Fibroblast of villous mesenchyme (primary cell): ENCODE measurements at regions not wholly inside any gene's neighbourhood (a gene's known extent, or its start where the extent isn't known, plus 50 kb on each side); places are given as distances from the start of the nearest gene placed in this dataset.

Source experiments
- DNase-seq: peaks from one replicate; pipeline ENCODE4 v3.0.0-alpha.2; 2010; ENCODE audit warnings: low read depth
- H3K4me3 ChIP-seq: 2 replicates; pipeline ENCODE4 v1.5.1; 2011; ENCODE audit warnings: low read depth, mild to moderate bottlenecking, low read length
- CTCF ChIP-seq: IDR thresholded peaks from 2 replicates; pipeline ENCODE4 v1.5.1; 2012; ENCODE audit warnings: low read depth, mild to moderate bottlenecking, low read length; ENCODE audit not compliant: insufficient read depth

GRCh38 chr13:58051807-58052375 lies 420.3 kb downstream of the PCDH17 start:
- no peak for TF ChIP-seq CTCF
- no peak for DNase-seq
- no peak overlapping the region for H3K4me3 ChIP-seq

DNA sequence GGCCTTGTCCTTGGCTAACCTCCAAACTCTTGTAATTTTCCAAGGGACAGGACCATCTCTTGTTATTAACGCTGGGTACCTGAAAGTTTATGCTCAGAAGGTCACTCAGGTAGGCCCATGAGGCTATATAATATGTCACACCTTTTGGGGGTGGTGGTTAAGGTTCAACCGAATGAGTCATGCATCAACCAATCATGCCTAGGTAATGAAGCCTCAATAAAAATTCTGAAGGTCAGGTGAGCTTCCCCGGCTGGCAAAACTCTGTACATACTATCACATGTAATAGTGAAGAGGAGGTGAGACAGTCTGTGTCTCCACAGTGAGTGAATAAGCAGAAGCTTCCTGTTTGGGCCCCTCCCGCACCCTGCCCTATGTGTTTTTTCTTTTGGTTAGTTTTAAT lies 424.9 kb downstream of the PCDH17 start:
- DNase-seq = no peak
- no peak overlapping the region for H3K4me3 ChIP-seq
- no peak for TF ChIP-seq CTCF

GRCh38 chr13:58059624-58060023 lies 428.1 kb downstream of the PCDH17 start:
- H3K4me3 ChIP-seq = no peak overlapping the region
- DNase-seq = no peak
- no peak for TF ChIP-seq CTCF

DNA sequence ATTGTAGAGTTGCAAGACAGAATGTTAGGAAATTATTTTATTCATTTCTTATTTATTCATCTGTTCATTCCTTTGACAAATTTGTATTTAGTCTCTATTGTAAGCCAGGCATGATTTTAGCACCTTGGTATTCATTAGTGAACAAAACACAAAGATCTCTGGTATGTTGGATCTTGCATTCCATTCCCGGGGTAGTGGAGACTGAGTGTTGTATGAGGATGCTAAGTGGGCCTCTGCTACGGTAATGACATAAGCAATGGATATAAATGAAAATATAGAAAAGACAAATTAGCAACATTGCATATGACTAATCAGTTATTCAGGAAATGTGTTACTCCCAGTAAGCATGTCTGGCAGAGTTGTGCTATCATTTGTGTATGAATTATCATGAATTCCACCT lies 449.3 kb downstream of the PCDH17 start:
- no peak overlapping the region for H3K4me3 ChIP-seq
- no peak for DNase-seq
- no peak for TF ChIP-seq CTCF

GRCh38 chr13:58081301-58081820 lies 449.8 kb downstream of the PCDH17 start:
- no peak for DNase-seq
- H3K4me3 ChIP-seq = no peak overlapping the region
- TF ChIP-seq CTCF = no peak

DNA sequence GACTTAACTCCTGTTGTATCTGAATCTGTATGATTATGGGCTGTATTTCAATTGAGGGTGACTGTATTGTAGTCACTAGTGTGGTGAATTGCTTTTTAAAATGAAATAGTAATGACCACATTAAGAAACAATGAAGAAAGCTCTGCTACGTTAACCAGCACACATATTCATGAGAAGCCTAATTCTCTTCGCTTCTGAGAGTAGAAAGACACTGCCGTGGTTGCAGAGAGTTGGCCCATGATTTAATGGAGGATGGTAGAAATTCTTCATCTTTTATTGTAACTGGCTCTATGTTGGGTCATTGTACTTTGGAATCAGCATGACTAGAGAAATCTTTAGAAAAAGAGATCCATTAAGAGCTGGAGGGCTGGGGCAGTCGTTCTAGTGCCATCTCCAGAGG lies 451.5 kb downstream of the PCDH17 start:
- H3K4me3 ChIP-seq = no peak overlapping the region
- no peak for TF ChIP-seq CTCF
- no peak for DNase-seq

DNA sequence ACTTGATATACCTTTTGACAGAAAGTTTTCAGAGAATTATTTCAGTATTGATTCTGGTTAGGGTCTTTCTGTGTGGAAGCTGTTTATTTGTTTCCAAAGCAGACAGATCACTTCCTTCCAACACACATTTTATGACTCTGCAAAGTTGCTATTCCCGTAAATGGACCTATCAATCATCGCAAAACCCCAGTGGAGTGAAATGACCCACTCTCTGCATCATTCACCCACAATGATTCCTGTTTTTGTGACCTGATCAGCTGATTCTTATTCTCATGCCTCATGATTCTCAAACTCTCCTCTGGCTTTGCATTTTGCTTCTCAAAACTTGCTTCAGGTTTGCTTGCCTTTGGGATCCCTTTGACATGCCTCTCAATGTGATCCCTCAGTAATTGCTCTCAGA lies 453.7 kb downstream of the PCDH17 start:
- DNase-seq = no peak
- H3K4me3 ChIP-seq = no peak overlapping the region
- TF ChIP-seq CTCF = no peak
